ENCODE measurements at regions not wholly inside any gene's neighbourhood (a gene's known extent, or its start where the extent isn't known, plus 50 kb on each side); places are given as distances from the start of the nearest gene placed in this dataset.

DNA sequence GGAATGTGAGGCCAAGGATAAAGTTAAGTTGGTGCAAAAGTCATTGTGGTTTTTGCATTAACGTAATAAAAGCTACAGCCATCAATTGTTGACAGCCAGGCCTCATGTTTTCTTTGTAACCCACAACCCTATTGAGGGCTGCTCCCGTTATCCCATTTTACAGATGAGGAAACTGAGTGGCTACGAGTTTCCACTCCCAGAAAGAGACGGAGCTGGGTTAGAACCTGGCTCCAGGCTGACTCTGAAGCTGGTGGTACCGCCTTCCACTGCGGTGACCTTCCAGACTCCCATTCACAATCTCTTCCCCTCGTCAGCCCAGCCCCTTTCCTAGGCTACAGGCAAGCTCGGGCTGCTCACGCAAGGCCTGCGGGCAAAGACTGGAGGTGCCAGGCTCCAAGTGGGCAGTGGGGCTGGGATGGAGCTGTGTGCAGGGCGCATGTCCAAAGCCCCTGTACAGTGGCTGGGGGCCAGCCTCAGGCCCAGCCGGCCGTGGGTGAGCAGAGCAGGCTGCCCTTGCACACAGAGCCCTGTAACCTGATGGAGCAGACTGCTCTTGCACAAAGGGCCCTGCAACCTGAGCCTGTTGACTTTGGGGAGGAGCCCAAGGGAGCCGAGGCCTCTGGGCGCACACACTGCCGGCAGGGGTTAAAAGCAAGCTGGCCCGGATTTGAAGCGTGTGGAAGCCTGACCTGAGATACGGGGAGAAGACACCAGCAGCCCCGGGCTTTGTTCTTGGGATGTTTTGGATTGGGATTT is 97.4 kb upstream of the TMPRSS2 start (continued):
- TF ChIP-seq ZNF12 (CRISPR knock-in tag; IDR thresholded peaks at IDR 0.05), result peak; percentile 30; the same call in 1 of the 2 replicates
- TF ChIP-seq, protein P1, sequence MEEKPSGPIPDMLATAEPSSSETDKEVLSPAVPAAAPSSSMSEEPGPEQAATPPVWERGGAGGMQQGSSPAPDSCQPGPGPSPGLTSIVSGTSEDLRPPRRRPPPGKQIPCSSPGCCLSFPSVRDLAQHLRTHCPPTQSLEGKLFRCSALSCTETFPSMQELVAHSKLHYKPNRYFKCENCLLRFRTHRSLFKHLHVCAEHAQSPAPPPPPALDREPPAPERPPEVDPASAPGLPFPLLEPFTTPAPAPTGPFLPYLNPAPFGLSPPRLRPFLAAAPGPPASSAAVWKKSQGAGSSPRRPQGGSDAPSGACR (CRISPR knock-in tag; IDR thresholded peaks at IDR 0.05), result peak; percentile 41; the same call in 1 of the 2 replicates
- no peak for TF ChIP-seq SMARCC2 (IDR thresholded peaks at IDR 0.05)
- TF ChIP-seq, protein P2, sequence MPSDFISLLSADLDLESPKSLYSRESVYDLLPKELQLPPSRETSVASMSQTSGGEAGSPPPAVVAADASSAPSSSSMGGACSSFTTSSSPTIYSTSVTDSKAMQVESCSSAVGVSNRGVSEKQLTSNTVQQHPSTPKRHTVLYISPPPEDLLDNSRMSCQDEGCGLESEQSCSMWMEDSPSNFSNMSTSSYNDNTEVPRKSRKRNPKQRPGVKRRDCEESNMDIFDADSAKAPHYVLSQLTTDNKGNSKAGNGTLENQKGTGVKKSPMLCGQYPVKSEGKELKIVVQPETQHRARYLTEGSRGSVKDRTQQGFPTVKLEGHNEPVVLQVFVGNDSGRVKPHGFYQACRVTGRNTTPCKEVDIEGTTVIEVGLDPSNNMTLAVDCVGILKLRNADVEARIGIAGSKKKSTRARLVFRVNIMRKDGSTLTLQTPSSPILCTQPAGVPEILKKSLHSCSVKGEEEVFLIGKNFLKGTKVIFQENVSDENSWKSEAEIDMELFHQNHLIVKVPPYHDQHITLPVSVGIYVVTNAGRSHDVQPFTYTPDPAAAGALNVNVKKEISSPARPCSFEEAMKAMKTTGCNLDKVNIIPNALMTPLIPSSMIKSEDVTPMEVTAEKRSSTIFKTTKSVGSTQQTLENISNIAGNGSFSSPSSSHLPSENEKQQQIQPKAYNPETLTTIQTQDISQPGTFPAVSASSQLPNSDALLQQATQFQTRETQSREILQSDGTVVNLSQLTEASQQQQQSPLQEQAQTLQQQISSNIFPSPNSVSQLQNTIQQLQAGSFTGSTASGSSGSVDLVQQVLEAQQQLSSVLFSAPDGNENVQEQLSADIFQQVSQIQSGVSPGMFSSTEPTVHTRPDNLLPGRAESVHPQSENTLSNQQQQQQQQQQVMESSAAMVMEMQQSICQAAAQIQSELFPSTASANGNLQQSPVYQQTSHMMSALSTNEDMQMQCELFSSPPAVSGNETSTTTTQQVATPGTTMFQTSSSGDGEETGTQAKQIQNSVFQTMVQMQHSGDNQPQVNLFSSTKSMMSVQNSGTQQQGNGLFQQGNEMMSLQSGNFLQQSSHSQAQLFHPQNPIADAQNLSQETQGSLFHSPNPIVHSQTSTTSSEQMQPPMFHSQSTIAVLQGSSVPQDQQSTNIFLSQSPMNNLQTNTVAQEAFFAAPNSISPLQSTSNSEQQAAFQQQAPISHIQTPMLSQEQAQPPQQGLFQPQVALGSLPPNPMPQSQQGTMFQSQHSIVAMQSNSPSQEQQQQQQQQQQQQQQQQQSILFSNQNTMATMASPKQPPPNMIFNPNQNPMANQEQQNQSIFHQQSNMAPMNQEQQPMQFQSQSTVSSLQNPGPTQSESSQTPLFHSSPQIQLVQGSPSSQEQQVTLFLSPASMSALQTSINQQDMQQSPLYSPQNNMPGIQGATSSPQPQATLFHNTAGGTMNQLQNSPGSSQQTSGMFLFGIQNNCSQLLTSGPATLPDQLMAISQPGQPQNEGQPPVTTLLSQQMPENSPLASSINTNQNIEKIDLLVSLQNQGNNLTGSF (CRISPR knock-in tag; IDR thresholded peaks at IDR 0.05), result 0 out of 2 replicates have a peak, but pooled peaks have one; percentile 43
- TF ChIP-seq TBX2 (CRISPR knock-in tag; IDR thresholded peaks at IDR 0.05; ENCODE audit: borderline replicate concordance), result peak; percentile 79
- TF ChIP-seq HCFC1 (IDR thresholded peaks at IDR 0.05; ENCODE audit: low read depth, low read length), result no peak
- 0 out of 2 replicates have a peak, but pooled peaks have one; percentile 8 for TF ChIP-seq ZNF768 (CRISPR knock-in tag; IDR thresholded peaks at IDR 0.05)
- 0 out of 2 replicates have a peak, but pooled peaks have one; percentile 49 for TF ChIP-seq ESRRA (CRISPR knock-in tag; IDR thresholded peaks at IDR 0.05; ENCODE audit: low read depth)
- TF ChIP-seq, protein P3, sequence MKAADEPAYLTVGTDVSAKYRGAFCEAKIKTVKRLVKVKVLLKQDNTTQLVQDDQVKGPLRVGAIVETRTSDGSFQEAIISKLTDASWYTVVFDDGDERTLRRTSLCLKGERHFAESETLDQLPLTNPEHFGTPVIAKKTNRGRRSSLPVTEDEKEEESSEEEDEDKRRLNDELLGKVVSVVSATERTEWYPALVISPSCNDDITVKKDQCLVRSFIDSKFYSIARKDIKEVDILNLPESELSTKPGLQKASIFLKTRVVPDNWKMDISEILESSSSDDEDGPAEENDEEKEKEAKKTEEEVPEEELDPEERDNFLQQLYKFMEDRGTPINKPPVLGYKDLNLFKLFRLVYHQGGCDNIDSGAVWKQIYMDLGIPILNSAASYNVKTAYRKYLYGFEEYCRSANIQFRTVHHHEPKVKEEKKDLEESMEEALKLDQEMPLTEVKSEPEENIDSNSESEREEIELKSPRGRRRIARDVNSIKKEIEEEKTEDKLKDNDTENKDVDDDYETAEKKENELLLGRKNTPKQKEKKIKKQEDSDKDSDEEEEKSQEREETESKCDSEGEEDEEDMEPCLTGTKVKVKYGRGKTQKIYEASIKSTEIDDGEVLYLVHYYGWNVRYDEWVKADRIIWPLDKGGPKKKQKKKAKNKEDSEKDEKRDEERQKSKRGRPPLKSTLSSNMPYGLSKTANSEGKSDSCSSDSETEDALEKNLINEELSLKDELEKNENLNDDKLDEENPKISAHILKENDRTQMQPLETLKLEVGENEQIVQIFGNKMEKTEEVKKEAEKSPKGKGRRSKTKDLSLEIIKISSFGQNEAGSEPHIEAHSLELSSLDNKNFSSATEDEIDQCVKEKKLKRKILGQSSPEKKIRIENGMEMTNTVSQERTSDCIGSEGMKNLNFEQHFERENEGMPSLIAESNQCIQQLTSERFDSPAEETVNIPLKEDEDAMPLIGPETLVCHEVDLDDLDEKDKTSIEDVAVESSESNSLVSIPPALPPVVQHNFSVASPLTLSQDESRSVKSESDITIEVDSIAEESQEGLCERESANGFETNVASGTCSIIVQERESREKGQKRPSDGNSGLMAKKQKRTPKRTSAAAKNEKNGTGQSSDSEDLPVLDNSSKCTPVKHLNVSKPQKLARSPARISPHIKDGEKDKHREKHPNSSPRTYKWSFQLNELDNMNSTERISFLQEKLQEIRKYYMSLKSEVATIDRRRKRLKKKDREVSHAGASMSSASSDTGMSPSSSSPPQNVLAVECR (CRISPR knock-in tag; IDR thresholded peaks at IDR 0.05; ENCODE audit: borderline replicate concordance), result no peak; the same call in 1 of the 2 replicates
- no peak for TF ChIP-seq ZNF124 (CRISPR knock-in tag; IDR thresholded peaks at IDR 0.05)
- TF ChIP-seq, protein P4, sequence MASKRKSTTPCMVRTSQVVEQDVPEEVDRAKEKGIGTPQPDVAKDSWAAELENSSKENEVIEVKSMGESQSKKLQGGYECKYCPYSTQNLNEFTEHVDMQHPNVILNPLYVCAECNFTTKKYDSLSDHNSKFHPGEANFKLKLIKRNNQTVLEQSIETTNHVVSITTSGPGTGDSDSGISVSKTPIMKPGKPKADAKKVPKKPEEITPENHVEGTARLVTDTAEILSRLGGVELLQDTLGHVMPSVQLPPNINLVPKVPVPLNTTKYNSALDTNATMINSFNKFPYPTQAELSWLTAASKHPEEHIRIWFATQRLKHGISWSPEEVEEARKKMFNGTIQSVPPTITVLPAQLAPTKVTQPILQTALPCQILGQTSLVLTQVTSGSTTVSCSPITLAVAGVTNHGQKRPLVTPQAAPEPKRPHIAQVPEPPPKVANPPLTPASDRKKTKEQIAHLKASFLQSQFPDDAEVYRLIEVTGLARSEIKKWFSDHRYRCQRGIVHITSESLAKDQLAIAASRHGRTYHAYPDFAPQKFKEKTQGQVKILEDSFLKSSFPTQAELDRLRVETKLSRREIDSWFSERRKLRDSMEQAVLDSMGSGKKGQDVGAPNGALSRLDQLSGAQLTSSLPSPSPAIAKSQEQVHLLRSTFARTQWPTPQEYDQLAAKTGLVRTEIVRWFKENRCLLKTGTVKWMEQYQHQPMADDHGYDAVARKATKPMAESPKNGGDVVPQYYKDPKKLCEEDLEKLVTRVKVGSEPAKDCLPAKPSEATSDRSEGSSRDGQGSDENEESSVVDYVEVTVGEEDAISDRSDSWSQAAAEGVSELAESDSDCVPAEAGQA (IDR thresholded peaks at IDR 0.05; ENCODE audit: low read depth), result no peak
- TF ChIP-seq, protein P4 (CRISPR knock-in tag; IDR thresholded peaks at IDR 0.05; ENCODE audit: borderline replicate concordance), result no peak

Data from HepG2 (cell line).